HG02610 (cell line): ENCODE measurements at regions not wholly inside any gene's neighbourhood (a gene's known extent, or its start where the extent isn't known, plus 50 kb on each side); places are given as distances from the start of the nearest gene placed in this dataset.
"Not testable (repeated sequence)": the region's sequence is repeated elsewhere in the genome, so short reads cannot be mapped to it uniquely, and the experiment has no call there.

Experiments
- ATAC-seq: cut with Tn5 transposase; IDR thresholded peaks from one replicate; pipeline ENCODE4 v1.9.1; 2021; ENCODE audit warnings: mild to moderate bottlenecking, moderate library complexity; ENCODE audit not compliant: unreplicated experiment

GRCh38 chr9:100700689-100701318 is 122.9 kb downstream of the CAVIN4 start:
- no peak for ATAC-seq

- peak; percentile 86 for ATAC-seq
Measured at GRCh38 chr9:100714372-100715099, 136.7 kb downstream of the CAVIN4 start.

GRCh38 chr9:100715100-100715380 is 137.2 kb downstream of the CAVIN4 start:
- ATAC-seq: no peak

- no peak for ATAC-seq
Measured at GRCh38 chr9:100718717-100719116, 140.8 kb downstream of the CAVIN4 start.

GRCh38 chr9:100720922-100721321 is 143.0 kb downstream of the CAVIN4 start:
- no peak for ATAC-seq

GRCh38 chr9:100724886-100725285 is 147.0 kb downstream of the CAVIN4 start:
- no peak for ATAC-seq

GRCh38 chr9:100725371-100725770 is 147.5 kb downstream of the CAVIN4 start:
- ATAC-seq: no peak

- ATAC-seq: no peak
Measured at GRCh38 chr9:100729336-100729895, 151.5 kb downstream of the CAVIN4 start.

GRCh38 chr9:100730086-100730485 is 152.2 kb downstream of the CAVIN4 start:
- ATAC-seq: no peak

GRCh38 chr9:100731038-100731556 is 153.2 kb downstream of the CAVIN4 start:
- no peak for ATAC-seq

GRCh38 chr9:100731557-100731956 is 153.7 kb downstream of the CAVIN4 start:
- no peak for ATAC-seq

- ATAC-seq: no peak
Measured at GRCh38 chr9:100739208-100739607, 161.3 kb downstream of the CAVIN4 start.

GRCh38 chr9:100739666-100740065 is 161.8 kb downstream of the CAVIN4 start:
- no peak for ATAC-seq

- not testable (repeated sequence) for ATAC-seq
Measured at GRCh38 chr9:100748930-100749329, 171.1 kb downstream of the CAVIN4 start.

GRCh38 chr9:100756217-100756616 is 178.3 kb downstream of the CAVIN4 start:
- no peak for ATAC-seq

- no peak for ATAC-seq
Measured at GRCh38 chr9:100759215-100759614, 181.3 kb downstream of the CAVIN4 start.

GRCh38 chr9:100761276-100761802 is 183.5 kb downstream of the CAVIN4 start:
- no peak for ATAC-seq

- ATAC-seq: no peak
Measured at GRCh38 chr9:100774326-100774725, 196.4 kb downstream of the CAVIN4 start.

GRCh38 chr9:100774962-100775361 is 197.1 kb downstream of the CAVIN4 start:
- no peak for ATAC-seq

GRCh38 chr9:100775912-100776311 is 198.0 kb downstream of the CAVIN4 start:
- ATAC-seq: no peak

GRCh38 chr9:100784755-100785154 is 206.9 kb downstream of the CAVIN4 start:
- no peak for ATAC-seq

GRCh38 chr9:100785946-100786345 is 208.1 kb downstream of the CAVIN4 start:
- no peak for ATAC-seq
